Hippocampal formation (tissue), 2 donors: ENCODE measurements at regions not wholly inside any gene's neighbourhood (a gene's known extent, or its start where the extent isn't known, plus 50 kb on each side); places are given as distances from the start of the nearest gene placed in this dataset.

ENCODE experiments used
- DNase-seq, 2 donors: peaks; one replicate each; lab custom pipeline; 2025; lab: John Stamatoyannopoulos, UW

DNA sequence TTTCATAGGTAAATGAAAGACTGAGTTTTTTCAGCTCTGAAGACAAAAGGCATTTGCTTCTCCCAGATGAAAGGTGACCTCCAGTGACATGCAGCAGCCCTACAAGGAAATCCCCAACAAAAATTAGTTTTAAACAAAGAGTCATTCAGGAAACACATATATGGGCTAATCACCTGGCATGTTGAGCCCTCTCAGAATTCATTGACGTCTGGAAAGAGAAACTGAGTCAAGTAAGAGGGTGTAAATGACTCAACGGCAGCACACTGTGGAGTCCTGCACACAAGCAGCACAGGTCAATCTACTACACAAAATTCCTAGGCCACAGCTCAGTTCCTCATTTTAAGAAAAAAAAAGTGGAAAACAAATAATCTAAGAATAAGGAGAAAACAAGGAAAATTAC, 592.3 kb downstream of the EPHA7 start:
- DNase-seq, result no peak

DNA sequence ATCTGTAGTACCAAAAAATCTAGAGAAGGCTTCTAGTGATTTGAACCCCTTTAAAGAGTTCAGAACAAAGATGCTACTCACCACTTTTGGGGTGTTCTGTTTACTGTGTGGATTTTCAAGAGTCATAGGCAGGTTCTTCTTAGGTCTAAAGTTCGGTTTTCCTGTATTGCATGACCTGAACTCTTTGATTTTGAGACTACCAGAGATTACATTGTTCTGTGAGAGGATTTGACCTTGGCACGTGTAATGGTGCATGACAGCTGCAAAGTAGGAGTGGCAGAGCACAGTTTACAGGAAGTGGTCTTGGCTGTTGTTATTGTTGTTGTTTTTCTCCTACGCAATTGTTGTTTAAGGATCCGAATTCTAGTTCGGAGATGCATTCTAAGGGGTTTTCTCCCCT, 592.7 kb downstream of the EPHA7 start:
- no peak for DNase-seq

DNA sequence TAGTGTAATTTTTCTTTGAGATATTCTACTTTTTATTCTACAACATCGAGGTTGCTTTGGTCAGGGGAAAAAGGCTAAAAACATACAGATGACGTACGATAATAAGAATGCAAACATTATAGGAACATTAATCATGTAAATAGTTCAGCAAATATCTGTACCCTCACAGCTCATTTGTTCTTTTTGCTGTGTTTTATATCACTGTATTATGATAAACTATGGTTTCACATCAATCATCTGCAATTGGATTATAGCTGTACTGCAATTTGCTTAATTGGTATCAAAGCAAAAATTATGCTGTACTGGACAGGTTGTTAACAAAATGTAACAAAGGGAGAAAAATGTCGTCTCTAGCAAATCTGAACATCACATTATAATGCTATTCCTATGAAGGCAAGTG, 597.1 kb downstream of the EPHA7 start:
- DNase-seq, result no peak

DNA sequence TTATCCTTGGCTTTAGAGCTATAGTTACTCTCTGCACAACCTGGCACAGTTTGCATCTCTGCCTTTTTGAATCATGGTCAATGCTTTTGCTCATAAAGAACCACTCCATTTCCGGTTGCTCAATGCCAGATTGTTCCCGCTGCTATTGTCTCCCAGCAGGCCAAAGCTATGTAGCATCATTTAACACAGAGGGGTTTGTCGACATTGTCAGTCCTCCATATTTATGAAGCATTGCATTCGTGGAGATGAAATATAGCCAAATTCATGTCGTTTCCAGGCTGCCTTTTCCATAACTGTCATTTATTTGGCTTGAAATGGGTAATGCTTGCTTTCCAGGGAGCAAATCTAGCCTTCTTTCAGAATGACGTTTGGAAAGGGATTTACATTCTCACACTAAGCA, 598.8 kb downstream of the EPHA7 start:
- no peak for DNase-seq

DNA sequence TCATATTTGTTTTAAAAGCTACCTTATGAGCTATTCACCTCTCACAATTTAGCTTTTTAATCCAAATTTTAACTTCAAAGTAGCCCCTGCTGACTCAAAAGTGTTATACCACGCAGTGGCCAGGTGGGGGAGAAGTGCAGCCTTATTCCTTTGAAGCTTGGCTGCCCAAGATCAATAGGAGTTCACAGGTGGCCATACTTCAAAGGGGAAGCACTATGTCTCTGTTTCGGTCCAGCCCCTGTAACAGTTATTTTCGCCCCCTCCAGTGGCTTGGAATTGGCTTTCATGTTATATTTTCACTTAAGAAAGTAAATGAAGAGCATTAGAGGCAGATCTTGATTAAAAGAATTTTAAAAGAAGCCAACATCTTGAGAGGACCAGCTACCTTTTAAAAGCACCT, 608.4 kb downstream of the EPHA7 start:
- DNase-seq, result no peak

DNA sequence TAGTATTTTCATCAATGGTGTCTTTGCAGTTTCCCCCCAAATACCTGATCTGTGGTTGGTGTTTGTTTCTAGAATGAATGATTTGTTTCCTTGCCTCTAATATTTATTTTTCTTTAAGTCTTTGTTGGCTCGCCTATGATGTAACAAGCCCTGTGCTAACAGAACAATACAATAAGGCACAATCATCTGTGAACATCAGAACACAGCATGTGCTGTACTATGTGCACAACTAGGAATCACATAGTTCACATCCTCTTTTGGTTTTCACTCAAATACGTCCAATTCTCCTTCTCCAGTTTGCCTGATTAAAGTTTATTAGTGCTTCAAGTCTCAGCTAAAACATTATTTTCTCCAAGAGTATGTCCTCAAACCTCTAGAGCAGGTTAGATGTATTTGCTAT, 613.1 kb downstream of the EPHA7 start:
- no peak for DNase-seq

DNA sequence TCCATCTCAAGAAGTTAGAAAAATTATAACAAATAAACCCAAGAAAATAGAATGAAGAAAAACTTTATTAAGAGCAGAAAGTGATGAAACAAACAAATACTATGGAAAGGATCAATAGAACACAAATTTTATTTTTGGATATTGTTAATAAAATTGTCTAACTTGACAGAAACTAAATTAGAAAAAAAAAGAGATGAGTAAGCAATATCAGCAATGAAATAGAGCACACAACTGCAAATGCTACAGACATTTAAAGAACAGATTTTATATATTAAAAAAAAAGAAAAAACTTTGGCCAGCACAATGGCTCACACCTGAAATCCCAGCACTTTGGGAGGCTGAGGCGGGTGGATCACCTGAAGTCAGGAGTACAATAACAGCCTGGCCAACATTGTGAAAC, 628.0 kb downstream of the EPHA7 start:
- no peak for DNase-seq

DNA sequence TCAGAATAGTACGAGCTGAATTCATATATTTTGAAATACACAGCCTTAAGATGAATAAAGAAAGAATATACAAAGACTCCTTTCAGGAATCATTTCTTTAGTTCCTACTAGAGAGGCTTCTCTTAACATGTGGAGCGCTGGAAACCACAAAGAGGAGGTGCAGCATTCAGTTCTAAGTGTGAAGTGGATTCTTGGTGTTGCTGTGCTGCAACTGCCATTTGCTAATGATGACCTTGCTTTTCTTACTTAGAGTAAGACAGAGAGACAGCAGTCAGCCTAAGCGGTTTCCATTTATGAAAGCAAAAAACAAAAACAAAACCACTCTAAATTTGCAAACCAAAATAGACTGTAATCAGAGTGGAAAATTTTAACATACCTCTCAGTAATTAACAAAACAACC, 629.0 kb downstream of the EPHA7 start:
- no peak for DNase-seq

DNA sequence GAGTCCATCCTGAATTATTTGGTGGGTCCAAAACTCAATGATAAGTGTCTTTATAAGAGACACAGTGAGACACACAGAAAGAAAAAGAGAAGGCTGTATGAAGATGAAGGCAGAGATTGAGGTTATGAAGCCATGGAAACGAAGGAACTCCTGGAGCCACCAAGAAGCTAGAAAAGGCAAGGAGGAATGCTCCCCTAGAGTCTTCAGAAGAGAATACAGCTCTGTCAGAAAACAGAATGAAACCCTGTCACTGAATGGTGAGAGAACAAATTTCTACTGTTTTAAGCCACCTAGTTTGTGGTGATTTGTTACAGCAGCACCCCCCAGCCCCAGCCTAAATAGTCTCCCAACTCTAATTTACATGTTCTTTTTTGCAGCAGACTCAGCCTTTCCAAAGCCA, 635.1 kb downstream of the EPHA7 start:
- DNase-seq, result no peak

DNA sequence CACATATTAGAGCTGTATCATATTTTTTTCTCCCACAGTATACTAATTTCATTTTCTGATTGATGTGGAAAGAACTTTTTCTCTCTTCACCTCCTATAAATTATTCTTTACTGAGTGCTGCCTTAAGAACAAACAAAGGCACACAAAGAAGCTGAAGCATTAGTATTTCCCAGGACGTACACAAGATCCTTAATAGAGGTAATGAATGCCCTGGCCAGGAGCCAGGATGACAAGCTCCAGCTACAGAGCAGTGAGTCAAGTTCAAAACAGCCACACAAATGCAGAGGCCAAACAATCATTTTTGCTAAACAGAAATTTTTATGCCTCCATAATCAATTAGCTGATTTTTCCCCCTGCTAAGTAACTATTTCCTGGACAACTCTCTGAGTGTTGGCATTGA, 639.6 kb downstream of the EPHA7 start:
- DNase-seq, result no peak

DNA sequence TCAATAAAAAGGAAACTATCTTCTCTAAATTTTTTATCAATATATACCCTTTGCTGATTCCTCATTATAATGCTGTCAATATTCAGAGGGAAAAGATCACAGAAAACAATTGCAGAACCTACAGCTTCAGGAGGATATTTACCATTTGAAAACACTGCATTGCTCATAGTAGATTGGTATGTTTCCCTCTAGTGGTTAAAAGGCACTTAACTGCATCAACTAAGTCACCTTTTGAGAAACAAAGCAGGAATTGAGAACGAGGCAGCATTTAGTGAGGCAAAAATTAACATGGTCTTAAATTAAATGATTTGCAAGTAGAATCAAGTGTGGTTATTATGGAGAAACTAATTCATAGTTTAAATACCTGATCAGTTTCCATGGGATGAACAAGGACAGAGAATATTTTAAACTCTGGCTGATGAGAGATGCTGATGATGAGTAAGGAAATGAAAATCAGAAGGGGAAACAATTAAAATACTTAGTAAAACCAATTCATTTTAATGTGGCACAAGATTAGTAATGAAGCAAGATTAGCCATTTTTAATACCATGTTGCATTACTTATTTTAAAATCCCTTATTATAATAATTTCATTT, 642.1 kb downstream of the EPHA7 start:
- DNase-seq, result peak in 1 of 2 donors; percentile 61

DNA sequence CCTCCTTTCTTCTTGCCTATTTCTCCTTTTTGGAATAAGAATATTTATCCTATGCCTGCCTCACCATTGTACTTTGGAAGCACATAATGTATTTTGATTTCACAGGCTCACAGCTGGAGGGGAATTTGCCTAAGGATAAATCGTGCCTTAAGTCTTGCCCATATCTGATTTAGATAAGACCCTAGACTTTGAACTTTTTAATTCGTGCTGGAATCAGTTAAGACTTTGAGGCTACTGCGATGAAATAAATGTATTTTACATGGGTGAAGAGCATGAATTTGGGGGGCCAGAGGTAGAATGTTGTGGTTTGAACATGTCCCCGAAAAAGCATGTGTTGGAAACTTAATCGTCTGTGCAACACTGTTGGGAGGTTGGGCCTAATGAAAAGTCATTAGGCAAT, 648.8 kb downstream of the EPHA7 start:
- DNase-seq, result no peak

DNA sequence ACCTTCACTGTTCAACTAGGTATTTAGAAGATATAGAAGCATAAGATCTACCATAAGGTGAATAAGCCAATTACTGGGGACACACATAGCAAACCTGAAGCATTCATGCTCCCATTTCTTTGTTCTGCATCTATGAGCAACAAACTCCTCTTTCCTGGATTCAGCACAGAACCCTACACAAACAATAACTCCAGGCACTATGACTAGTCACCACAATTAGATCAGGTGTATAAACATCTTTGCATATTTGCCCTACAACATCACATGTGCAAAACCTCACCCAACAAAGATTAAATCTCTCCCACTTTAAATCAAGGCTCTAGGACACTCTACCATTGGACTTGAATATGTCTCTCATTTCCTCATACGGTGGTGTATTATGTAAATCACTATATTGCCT, 652.3 kb downstream of the EPHA7 start:
- DNase-seq, result no peak

DNA sequence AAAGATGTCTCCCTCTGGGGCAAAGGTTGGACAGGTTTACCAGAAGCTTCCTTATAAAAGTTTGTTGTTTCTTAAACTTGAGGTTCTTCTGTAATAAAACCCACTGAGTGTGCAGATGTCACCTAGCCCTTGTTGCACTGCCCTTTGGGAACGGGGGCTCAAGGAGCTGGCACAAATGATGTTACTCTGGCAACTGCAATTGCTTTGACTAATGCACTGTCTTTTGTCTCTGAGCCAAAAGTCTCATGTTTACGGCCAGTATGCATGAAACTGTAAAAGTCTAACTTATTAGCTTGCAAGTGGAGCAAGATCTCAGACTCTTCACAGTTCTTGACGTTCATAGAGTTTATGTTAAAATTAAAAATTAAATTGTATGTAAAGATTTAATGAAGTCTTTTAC, 655.7 kb downstream of the EPHA7 start:
- DNase-seq, result no peak

DNA sequence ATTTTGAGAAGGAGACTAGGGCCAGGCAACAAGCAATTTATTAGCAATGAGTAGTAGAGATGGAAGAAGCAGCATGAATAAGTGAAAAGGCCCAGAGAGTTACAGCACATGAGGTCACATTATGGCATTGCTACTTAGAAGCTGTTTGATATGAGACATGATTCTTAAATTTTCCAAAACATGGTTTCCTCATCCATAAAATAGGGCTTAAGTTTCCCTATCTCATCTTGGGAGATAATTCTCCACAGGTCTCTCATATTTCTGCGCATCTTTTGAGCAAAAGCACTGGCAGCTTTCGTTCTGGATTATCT, 656.1 kb downstream of the EPHA7 start:
- DNase-seq, result no peak

DNA sequence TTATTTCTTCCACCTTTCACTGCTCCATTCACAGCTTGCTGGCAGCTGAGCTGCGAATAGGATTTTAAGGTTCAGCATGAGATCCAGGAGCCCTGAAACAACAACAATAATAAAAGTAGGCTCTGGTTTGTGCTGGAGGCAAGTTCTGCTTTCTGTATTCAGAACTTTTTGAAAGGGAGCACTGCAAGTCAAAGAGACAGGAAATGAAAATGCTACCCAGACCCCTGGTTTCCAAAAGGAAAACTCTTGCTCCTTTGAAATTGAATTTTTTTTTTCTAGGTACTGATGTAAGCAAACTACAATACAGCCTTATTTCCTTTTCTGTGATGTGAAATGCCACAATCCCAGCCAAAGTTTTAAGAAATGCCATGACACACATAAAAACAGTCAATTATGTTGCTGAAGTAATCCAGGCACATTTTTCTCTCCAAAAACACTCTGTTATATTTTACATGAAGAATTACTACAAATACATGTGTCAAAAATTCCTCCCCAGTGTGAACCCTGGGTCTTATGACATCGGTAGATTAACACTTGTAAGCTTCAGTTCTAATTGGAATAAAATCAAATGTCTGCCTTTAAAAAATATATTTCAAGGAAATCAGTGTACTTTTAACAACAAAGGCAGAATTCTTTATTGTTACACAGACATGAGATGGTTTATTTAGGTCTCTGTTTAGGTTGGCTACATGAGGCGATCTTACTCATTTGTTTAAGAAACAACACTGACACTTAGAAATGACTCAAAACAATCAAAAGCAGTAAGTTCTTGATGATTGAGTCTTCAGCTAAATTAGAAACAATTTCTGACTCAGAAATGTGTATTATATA, 656.7 kb downstream of the EPHA7 start:
- DNase-seq, result no peak

DNA sequence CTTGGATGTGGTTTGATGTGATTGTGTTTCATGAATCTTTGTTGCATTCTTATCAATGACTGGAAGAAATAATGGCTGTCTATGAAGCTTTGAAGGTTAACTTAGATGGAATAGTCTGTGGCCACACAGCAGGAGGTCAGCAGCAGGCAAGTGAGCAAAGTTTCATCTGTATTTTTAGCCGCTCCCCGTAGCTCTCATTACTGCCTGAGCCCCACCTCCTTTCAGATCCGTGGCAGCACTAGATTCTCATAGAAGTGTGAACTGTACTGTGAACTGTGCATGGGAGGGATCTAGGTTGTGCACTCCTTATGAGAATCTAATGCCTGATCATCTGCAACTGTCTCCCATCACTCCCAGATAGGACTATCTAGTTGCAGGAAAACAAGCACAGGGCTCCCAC, 660.2 kb downstream of the EPHA7 start:
- no peak for DNase-seq

DNA sequence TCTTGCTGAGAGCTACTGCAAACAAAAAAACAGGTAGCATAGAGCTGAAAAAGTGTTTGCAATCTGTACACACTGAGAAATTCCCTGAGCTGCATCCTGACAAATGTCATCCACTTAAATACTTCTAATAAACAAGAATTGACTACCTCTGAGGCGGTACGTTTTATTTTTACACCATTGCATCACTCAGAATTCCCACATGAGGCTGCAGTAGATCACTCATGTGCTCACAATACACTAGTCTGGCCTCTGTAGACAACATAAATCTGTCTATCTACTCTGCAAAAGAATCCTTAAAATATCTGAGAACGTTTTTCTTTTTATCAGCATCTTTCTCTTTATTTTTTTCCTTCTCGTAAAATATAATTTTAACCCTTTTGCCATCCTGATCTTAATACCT, 661.4 kb downstream of the EPHA7 start:
- DNase-seq, result no peak

DNA sequence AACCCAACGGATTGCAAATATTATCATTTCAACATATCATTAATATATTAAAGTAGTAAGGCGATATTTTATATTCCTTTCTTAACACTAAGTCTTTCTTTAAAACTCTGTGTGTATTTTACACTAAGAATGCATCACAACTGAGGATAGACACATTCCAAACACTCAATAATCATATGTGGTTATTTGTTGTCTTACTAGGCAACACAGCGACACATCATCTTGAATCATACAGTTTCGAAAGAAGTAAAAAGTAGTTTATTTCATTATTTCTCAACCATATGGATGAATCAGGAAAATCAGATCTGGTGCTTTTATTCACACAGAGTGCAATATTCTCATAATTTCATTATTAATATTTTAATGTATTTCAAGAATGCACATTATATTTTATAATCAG, 662.4 kb downstream of the EPHA7 start:
- DNase-seq, result no peak

DNA sequence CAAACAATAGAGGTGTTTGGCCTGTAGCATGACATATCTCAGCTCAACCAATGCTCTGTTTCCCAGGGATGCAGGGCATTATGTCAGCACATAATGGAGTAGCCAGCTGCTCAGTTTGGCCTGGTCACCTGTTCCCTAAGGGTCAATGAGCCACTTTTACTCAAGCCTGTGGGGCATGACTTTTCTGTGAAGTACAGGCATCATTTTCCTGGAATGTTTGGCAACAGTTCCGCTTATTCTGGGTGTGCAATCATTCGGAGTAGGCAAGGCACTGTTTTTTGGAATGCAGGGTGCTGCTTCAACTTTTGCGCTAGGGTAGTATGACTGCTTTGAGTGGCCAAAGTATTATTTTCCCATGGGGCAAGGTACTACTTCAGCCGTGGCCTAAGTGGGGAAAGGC, 665.4 kb downstream of the EPHA7 start:
- DNase-seq, result no peak

DNA sequence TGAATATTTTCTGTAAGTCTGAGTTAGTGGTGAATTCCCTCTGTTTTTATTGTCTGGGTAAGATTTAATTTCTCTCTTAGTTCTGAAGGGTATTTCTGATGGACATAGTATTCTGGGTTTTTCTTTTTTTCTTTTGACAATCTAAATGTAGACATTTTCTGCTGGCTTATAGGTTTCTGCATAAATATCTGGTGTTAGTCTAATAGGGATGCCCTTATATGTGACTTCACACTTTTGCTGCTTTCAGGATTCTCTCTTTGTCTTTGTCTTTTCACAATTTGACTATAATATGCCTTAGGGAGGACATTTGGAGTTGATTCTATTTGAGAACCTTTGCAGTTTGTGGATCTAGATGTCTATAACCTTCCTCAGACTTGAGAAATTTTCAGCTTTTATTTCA, 667.2 kb downstream of the EPHA7 start:
- DNase-seq, result no peak

DNA sequence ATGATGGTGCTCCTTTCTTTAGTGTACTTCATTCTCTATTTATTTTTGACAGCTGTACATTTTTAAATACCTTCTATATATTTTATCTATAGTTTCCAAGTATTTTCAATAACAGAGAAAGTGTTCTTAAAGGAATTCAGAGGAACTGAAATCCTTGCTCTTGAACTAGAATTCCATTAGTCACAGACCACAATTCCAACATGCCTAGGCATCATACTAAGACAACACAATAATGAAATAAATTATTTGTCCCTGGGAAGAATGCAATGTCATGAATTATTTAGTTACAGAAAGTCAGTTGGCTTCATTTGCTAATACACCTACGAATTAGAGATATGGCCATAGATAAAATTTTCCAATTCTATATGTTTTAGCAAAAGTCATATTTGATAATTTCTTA, 671.2 kb downstream of the EPHA7 start:
- no peak for DNase-seq

DNA sequence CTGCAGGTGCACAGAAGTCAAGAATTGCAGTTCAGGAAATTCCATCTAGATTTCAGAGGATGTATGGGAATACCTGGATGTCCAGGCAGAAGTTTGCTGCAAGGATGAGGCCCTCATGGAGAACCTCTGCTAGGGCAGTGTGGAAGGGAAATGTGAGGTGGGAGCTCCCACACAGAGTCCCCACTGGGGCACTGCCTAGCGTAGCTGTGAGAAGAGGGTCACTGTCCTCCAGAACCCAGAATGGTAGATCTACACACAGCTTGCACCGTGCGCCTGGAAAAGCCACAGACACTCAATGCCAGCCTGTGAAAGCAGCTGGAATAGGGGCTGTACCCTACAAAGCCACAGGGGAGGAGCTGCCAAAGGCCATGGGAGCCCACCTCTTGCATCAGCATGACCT, 681.4 kb downstream of the EPHA7 start:
- DNase-seq, result no peak

DNA sequence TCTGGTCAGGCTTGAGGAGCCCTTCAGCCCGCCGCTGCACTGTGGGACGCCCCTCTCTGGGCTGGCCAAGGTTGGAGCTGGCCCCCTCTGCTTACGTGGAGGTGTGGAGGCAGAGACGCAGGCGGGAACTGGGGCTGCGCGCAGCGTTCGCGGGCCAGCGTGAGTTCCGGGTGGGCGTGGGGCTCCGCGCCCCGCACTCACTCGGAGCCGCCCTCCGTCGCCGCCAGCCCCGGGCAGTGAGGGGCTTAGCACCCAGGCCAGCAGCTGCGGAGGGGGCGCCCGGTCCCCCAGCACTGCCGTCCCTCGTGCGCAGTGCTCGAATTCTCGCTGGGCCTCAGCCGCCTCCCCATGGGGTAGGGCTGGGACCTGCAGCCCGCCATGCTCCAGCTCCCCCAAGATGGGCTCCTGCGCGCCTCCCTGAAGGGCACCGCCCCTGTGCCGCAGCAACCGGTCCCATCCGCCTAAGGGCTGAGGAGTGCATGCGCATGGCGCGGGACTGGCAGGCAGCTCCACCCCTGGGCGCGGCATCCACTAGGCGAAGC, 695.9 kb downstream of the EPHA7 start:
- DNase-seq, result no peak
